ENCODE measurements at regions not wholly inside any gene's neighbourhood (a gene's known extent, or its start where the extent isn't known, plus 50 kb on each side); places are given as distances from the start of the nearest gene placed in this dataset.
A peak's percentile ranks its signal among the peaks of the same experiment; 100 is the strongest.

GRCh38 chr14:39868251-39868650 lies 436.0 kb upstream of the FBXO33 start:
- no peaks in the 10 kb centered on the region for H3K27me3 ChIP-seq (ENCODE audit: control insufficient read depth, insufficient read depth, low read length)
- no peaks in the 10 kb centered on the region for H3K9me3 ChIP-seq (ENCODE audit: control insufficient read depth, insufficient read depth, low read depth, low read length)
- no peak overlapping the region for H3K4me3 ChIP-seq (replicated peaks in 1 of 4; ENCODE audit: control extremely low read depth in 1 of 4, insufficient read depth in 1 of 4, low read depth in 3 of 4, low read length in 4 of 4)
- H3K9ac ChIP-seq (ENCODE audit: insufficient read depth, low read length) = no peak overlapping the region
- H3K4me1 ChIP-seq (ENCODE audit: control insufficient read depth, extremely low read depth, insufficient read depth, low read length) = no peaks in the 10 kb centered on the region
- TF ChIP-seq EZH2 (IDR thresholded peaks at IDR 0.05; ENCODE audit: low read length, missing control alignments) = no peak
- TF ChIP-seq CTCF (conservative IDR thresholded peaks at IDR 0.05 in 1 of 2, IDR thresholded peaks at IDR 0.05 in 1 of 2; ENCODE audit: low read depth in 1 of 2, low read length in 2 of 2) = no peak
- H4K20me1 ChIP-seq (ENCODE audit: control insufficient read depth, extremely low read depth, insufficient read depth, low read length) = no peaks in the 10 kb centered on the region
- H3K36me3 ChIP-seq (ENCODE audit: control insufficient read depth, insufficient read depth, low read length) = no peaks in the 10 kb centered on the region
- DNase-seq (ENCODE audit: low read depth in 2 of 2) = peak in 1 of 2 donors; percentile 8
- no peak overlapping the region for H3K4me2 ChIP-seq (ENCODE audit: extremely low read depth, insufficient read depth, low read length)
- no peak overlapping the region for H3K27ac ChIP-seq (ENCODE audit: insufficient read depth, low read length)
- H3K79me2 ChIP-seq (ENCODE audit: control insufficient read depth, insufficient read depth, low read length) = no peaks in the 10 kb centered on the region
- H2AFZ ChIP-seq (ENCODE audit: low read length) = no peak overlapping the region

DNA sequence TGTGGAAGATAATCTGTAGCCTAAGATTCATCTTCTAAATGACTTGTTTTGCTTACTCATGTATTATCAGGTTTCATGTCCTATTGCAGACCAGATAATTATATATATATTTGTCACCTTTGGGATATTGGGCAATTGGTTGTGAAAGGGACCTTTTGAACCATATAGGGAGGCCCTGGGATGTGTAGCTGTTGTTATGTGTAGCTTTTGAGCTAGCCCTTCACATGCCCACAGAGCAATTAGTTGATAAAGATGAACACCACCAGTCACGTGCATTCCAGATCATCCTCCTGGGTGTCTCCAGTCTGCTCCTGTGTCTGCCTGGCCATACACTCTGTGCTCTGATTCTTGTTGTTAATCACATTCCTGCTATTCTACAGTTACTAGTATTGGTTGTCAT lies 431.2 kb upstream of the FBXO33 start:
- no peak overlapping the region for H3K4me3 ChIP-seq (replicated peaks in 1 of 4; ENCODE audit: control extremely low read depth in 1 of 4, insufficient read depth in 1 of 4, low read depth in 3 of 4, low read length in 4 of 4)
- no peaks in the 10 kb centered on the region for H4K20me1 ChIP-seq (ENCODE audit: control insufficient read depth, extremely low read depth, insufficient read depth, low read length)
- TF ChIP-seq EZH2 (IDR thresholded peaks at IDR 0.05; ENCODE audit: low read length, missing control alignments) = no peak
- no peak for TF ChIP-seq CTCF (conservative IDR thresholded peaks at IDR 0.05 in 1 of 2, IDR thresholded peaks at IDR 0.05 in 1 of 2; ENCODE audit: low read depth in 1 of 2, low read length in 2 of 2)
- H3K36me3 ChIP-seq (ENCODE audit: control insufficient read depth, insufficient read depth, low read length) = no peaks in the 10 kb centered on the region
- H3K79me2 ChIP-seq (ENCODE audit: control insufficient read depth, insufficient read depth, low read length) = no peaks in the 10 kb centered on the region
- no peaks in the 10 kb centered on the region for H3K4me1 ChIP-seq (ENCODE audit: control insufficient read depth, extremely low read depth, insufficient read depth, low read length)
- no peak for DNase-seq (ENCODE audit: low read depth in 2 of 2)
- no peak overlapping the region for H2AFZ ChIP-seq (ENCODE audit: low read length)
- H3K27me3 ChIP-seq (ENCODE audit: control insufficient read depth, insufficient read depth, low read length) = no peaks in the 10 kb centered on the region
- H3K4me2 ChIP-seq (ENCODE audit: extremely low read depth, insufficient read depth, low read length) = no peak overlapping the region
- no peak overlapping the region for H3K9ac ChIP-seq (ENCODE audit: insufficient read depth, low read length)
- no peaks in the 10 kb centered on the region for H3K9me3 ChIP-seq (ENCODE audit: control insufficient read depth, insufficient read depth, low read depth, low read length)
- no peak overlapping the region for H3K27ac ChIP-seq (ENCODE audit: insufficient read depth, low read length)

- H3K4me1 ChIP-seq (ENCODE audit: control insufficient read depth, extremely low read depth, insufficient read depth, low read length) = no peaks in the 10 kb centered on the region
- TF ChIP-seq CTCF (conservative IDR thresholded peaks at IDR 0.05 in 1 of 2, IDR thresholded peaks at IDR 0.05 in 1 of 2; ENCODE audit: low read depth in 1 of 2, low read length in 2 of 2) (no peak), EZH2 (IDR thresholded peaks at IDR 0.05; ENCODE audit: low read length, missing control alignments) (no peak)
- H4K20me1 ChIP-seq (ENCODE audit: control insufficient read depth, extremely low read depth, insufficient read depth, low read length) = no peaks in the 10 kb centered on the region
- H3K79me2 ChIP-seq (ENCODE audit: control insufficient read depth, insufficient read depth, low read length) = no peaks in the 10 kb centered on the region
- H3K36me3 ChIP-seq (ENCODE audit: control insufficient read depth, insufficient read depth, low read length) = no peaks in the 10 kb centered on the region
- no peaks in the 10 kb centered on the region for H3K9me3 ChIP-seq (ENCODE audit: control insufficient read depth, insufficient read depth, low read depth, low read length)
- no peak overlapping the region for H2AFZ ChIP-seq (ENCODE audit: low read length)
- H3K4me2 ChIP-seq (ENCODE audit: extremely low read depth, insufficient read depth, low read length) = no peak overlapping the region
- no peak overlapping the region for H3K4me3 ChIP-seq (replicated peaks in 1 of 4; ENCODE audit: control extremely low read depth in 1 of 4, insufficient read depth in 1 of 4, low read depth in 3 of 4, low read length in 4 of 4)
- no peak overlapping the region for H3K27ac ChIP-seq (ENCODE audit: insufficient read depth, low read length)
- H3K9ac ChIP-seq (ENCODE audit: insufficient read depth, low read length) = no peak overlapping the region
- H3K27me3 ChIP-seq (ENCODE audit: control insufficient read depth, insufficient read depth, low read length) = no peaks in the 10 kb centered on the region
- no peak for DNase-seq (ENCODE audit: low read depth in 2 of 2)
Observed at GRCh38 chr14:39861696-39862095, 429.5 kb upstream of the FBXO33 start.

Measured in fibroblast of lung (primary cell).